Posterior cingulate gyrus (tissue), 11 donors: ENCODE measurements at regions not wholly inside any gene's neighbourhood (a gene's known extent, or its start where the extent isn't known, plus 50 kb on each side); places are given as distances from the start of the nearest gene placed in this dataset.
"Not testable (repeated sequence)": the region's sequence is repeated elsewhere in the genome, so short reads cannot be mapped to it uniquely, and the experiment has no call there.

Experiments used
- DNase-seq, 10 donors: peaks; one replicate each; pipeline versions ENCODE4 v3.0.0 to v3.0.0-alpha.2; 2020 to 2021; ENCODE audit warnings: mixed read lengths in 3 of 10
- intact Hi-C: fragments of 100-400 bp; cut with DNase I; formaldehyde crosslinking; loops from one replicate; pipeline ENCODE4 v1.15.1; 2023

DNA sequence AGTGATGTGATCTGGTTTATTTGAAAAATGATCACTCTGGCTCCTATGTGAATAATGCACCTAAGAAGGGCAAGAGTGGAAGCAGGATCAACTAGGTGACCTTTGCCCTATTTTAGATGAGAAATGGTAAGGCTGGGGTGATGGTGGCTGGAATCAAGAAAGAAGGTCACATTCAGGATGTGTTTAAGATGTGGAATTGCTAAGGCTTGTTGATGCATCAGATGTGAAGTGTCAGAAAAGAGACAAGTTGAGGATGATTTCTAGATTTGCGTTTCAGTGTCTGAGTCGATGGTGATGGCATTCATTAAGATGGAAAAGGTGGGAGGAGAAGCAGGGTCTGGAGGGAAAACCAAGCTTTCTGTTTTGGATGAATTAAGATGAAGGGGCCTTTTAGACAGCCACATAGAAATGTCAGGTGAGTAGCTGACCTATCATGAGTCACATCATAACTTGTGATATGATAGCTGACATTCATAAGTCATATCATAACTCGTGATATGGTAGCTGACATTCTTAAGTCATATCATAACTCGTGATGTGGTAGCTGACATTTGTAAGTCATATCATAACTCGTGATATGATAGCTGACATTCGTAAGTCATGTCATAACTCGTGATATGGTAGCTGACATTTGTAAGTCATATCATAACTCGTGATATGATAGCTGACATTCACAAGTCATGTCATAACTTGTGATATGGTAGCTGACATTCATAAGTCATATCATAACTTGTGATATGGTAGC is 101.2 kb upstream of the SEC11C start:
- DNase-seq: no peak
- intact Hi-C loops: no loop called here

DNA sequence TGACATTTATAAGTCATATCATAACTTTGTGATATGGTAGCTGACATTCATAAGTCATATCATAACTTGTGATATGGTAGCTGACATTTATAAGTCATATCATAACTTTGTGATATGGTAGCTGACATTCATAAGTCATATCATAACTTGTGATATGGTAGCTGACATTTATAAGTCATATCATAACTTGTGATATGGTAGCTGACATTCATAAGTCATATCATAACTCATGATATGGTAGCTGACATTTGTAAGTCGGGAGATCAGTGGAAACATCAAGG is 100.7 kb upstream of the SEC11C start:
- DNase-seq, intact Hi-C loops: not testable (repeated sequence)

DNA sequence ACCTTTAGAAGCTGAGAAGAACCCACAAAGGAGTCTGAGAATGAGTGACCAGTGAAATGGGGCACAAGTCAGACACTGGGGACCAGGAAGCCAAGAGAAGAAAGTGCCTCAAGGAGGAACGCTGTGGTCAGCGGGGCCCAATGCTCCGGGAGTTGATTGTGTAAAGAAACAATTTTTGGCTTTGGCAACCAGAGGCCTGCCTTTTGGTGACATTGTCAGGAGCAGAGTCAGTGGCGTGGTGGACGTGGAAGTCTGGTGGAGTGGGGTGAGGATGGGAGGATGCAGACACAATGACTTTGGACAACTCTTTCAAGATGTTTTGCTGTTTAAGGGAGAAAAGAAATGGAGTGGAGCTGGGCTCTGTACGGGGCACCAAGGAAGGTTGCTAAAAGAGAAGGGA is 100.2 kb upstream of the SEC11C start:
- DNase-seq: no peak
- intact Hi-C loops: no loop called here

DNA sequence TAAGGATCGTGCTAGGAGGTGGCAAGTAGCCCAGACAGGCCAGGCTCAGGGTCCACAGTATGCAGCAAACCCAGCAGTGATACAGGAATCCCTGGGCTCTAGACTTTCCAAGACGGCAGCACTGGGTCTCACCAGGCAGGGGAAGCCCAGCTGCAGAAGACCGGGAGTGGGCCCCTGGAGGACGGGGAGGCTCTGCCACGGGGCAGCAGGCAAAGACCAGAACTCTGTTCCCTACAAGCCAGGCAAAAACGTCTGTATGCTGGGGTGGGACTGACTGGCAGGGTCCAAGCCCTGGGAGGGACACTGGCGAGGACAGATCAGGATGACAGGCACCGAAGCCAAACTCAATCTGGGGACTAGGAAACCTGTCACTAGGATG is 98.9 kb upstream of the SEC11C start:
- DNase-seq: no peak
- intact Hi-C loops: no loop called here

DNA sequence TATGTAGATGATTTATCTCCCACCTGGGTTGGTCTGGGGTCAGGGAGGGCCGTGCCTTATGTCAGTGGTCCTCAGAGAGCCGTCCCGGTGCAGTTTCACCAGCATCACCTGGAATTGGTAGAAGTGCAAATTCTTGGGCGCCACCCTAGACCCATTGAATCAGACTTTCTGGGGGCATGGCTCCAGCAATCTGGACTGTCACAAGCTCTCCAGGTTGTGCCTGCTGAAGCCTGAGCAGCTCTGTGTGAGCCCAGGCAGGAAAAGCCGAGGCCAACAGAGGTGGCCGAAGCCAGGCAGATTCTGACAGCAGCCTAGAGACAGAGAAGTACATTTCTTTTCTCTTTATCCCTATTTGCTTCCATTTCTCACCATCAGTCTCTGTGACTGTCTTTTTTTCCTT is 98.4 kb upstream of the SEC11C start:
- intact Hi-C loops: no loop called here
- DNase-seq: no peak

DNA sequence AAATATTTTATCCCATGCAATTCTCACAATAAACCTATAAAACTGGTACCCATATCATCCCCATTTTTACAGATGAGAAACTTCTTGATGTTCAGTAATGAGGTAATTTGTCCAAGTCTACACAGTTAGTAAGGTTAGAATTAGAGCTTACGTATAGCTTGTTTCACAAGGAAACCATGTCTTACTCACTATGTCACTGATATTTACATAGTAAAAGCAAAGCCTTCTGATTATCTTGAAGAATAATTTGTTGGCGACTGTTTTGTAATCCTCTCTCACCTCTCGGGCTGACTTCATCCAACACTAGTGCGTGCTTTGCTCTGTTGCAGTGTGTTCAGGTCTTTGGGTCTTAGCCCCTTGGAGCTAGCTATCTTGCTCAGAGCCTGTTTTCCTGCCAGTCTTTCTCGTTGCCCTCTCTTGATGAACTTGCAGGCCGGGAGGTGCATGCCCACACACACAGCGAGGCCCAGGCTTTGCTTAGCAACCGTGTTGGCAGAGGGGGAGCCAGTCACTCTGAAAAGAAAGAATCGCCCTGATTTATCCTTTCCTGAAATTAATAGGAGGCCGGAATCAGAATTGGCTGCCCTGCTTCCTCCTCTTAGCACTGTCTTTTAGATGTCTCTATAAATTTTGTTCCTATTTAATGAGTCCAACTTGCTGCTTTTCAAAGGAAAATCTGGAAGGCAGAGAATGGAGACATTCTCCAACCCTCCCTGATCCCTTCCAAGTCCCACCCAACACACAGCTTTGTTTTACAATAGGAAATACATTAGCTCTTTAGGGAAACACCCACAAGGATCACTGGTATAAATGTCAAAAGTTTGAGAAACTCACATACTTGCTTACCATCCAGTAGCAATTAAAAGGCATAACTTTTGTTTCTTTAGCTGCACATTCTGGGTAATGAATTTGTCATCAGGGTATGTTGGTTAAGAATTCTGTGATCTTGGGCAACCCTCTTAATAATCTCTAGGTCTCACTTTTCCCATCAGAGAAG is 97.6 kb upstream of the SEC11C start:
- intact Hi-C loops: no loop called here
- peak in 8 of 10 donors; percentile 31 to 90 (median 49) for DNase-seq

DNA sequence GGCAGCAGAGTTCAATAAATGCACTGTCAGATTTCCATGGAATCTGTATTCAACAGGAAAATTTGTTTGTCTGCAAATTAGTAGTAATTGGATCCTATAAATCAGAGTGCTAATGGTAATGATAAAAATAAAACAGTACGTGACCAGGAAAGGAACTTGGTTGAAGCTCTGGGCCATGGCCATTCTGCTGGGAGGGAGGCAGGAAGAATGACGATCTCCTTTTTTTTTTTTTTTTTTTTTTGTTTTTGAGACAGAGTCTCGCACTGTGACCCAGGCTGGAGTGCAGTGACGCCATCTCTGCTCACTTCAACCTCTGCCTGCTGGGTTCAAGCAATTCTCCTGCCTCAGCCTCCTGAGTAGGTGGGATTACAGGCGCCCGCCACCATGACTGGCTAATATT is 94.8 kb upstream of the SEC11C start:
- DNase-seq: no peak
- intact Hi-C loops: no loop called here

DNA sequence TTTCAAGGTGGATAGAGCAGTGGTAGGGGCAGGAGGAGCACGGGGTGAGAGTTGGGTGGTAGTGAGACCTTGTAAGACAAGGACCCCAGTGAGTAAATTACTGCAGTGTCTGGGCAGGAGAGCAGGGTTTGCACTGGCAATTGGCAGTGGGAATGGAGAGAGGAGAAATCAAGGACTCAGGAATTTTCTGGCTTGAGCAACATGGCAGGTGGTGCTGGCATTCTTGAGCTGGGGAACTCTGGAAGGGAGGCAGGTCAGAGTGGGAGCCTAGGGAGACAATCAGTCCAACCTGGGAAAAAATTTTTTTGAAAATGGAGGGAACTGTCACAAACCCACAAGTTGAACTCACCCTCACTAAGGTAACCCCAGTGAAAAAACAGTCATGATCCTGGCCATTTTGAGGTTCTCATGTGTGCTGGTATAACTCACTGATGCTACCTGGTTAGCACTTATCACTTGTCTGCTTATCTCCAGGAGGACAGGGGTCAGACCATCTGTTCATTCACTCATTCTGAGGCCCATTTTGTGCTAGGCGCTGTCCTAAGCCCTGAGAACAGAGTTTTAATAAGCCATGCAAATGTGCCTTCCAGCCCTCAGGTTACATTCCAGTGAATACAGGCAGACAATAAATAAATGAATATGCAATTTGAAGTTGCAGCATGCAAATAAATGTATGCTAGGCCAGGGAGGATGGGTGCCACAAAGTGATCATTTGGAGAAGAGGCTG is 92.2 kb upstream of the SEC11C start:
- no peak for DNase-seq
- intact Hi-C loops: no loop called here

DNA sequence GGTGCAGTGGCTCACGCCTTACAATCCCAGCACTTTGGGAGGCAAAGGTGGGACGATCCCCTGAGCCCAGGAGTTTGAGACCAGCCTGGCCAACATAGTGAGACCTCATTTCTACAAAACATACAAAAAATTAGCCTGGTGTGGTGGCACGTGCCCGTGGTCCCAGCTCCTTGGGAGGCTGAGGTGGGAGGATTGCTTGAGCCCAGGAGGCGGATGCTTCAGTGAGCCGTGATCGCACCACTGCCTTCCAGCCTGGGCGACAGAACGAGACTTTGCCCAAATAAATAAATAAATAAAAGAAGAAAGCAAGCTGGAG is 91.7 kb upstream of the SEC11C start:
- no peak for DNase-seq
- intact Hi-C loops: no loop called here

DNA sequence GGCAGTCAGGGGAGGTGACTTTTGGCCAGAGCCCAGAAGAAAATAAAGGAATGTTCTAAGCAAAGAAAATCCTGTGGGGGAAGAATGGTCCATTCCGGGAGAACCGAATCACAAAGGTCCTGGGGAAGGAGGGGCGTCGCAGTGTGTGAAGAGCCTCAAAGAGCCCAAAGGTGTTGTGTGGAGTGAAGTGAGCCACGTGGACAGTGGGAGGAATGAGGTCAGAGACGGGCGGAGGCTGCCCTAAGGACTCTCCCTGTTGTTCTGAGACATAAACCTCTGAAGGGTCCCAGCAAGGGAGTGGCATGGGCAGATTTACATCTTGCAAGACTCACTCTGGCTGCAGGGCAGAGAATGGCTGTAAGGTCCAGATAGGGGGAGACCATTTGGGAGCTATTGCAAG is 91.3 kb upstream of the SEC11C start:
- intact Hi-C loops: no loop called here
- DNase-seq: no peak

DNA sequence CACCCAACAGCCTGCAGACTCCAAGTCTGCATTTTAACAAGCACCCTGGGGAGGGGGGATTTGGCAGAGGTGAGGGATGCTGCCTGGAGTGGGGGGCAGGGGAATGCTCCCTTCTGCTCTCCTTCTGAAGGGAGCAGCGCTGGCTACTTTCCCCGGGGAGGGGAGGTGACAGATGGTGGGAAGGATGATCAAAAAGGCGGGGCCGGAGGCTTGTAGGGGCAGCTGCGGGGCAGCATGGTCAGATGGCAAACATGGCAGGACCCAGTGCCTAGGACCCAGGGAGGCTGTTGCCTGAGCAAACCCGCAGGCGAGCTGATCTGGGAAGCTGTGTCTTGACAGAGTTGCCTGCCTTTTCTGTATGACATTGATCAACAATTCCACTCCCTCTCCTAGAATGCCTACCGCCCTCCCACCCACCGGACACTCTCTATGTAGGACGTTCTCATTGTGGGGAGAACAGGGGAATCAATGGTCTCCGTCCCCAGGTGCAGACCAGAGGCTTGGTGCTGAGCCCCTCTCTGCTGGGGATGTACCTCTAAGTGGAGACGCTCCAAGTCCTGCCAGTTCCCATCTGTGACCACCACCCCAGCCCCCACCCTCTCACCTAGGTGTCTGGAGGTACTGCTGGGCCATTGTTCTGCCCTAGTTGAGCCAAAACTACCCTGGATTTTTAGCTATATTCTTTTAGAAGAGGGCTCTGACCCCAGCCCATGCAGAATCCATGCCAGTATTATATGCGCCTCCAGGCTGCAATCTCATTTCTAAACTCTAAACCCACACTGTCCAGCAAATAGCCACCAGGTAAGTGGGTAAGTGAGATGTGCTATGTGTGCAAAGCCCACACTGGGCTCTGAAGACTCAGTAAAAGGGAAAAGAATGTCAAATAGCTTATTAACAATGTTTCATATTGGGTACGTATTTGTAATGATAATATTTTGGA is 89.7 kb upstream of the SEC11C start:
- intact Hi-C loops: no loop called here
- DNase-seq: no peak

DNA sequence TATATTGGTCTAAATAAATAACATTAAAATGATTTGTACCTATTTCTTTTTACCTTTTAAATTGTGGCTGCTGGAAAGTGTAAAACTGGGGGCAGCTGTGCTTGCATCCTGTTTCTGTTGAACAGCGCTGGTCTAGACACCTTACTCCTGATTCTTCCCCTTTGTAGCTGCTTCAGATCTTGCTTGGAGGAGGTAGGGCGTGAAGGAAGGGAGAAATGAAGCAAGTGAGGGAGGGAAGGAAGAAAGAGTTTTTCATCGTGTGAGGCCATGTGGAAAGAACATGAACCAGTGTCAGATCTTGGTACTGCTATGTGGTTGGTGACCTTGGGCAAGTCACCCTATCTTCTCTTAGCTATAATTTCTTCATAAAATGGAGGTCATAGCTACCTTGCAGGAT is 89.0 kb upstream of the SEC11C start:
- DNase-seq: no peak
- intact Hi-C loops: no loop called here

DNA sequence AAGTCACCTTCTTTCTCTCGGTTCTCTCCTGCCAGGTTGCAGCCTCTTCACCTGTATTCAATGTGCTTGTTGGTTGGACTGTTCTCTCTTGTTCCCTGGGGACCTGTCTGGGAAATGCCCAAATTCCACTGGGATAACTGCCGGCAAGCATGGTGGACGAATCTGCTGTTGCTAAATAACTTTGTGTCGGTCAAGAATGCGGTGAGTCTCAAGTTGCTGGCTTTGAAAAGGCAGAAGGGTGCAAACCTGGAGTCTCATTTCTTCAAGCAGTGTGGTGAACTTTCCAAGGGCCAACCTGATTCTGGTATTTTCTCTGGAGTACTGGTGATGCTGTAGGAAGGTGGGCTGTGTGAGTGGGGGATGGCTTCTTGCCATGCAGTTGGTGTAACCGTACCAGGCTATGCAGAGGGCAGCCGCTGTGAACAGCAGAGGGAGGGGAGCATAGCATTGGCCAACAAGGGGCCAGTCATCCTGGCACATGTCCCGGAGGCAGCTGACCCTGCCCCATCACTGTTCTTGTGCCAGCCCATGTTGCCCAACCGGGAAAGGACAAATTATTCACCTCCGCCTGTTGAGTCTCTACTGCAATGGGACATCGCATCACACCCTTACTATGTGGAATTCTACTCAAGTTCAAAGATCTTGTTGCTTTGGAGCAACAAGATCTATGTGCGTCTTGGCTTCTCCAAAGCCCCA is 88.1 kb upstream of the SEC11C start:
- intact Hi-C loops: no loop called here

DNA sequence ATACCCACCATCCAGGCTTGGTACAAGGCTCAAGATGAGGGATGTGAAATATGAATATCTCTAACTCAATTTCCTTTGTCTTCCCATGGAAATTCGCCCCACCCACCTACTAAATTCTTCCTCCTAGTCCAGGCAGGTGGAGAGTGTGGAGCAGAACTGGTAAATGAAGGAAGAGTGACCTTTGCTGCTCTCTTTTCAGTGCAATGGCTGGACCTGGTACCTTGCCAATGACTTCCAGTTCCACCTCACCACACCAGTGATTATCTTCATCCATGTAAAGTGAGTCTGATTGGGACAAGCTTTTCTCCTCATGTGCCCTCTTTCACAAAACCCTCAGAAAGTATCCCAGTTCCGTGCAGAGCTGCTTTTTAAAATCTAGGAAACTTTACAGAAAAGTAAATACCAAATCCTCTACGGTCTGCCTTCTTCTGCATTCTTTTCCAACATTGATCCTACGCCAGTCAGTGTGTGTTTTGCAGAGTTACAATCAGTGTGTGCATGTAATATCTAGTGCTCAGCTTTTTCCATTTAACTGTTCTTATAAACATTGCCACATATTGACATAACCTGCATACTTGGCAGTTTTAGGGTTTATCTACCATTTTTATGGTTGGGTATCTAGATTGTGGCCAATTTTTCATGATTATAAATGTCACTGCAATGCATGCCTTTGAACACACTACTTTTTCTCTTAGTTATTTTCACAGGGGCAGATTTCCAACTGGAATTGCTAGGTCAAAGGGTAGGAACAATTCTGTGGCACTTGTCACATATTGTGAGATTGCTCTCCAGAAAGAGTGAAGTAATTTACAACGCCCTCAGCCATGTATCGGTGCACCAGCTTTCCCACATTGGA is 86.5 kb upstream of the SEC11C start:
- intact Hi-C loops: no loop called here

More for the DNA sequence above, 88.1 kb upstream of the SEC11C start:
- DNase-seq: peak in 1 of 10 donors; percentile 22

DNA sequence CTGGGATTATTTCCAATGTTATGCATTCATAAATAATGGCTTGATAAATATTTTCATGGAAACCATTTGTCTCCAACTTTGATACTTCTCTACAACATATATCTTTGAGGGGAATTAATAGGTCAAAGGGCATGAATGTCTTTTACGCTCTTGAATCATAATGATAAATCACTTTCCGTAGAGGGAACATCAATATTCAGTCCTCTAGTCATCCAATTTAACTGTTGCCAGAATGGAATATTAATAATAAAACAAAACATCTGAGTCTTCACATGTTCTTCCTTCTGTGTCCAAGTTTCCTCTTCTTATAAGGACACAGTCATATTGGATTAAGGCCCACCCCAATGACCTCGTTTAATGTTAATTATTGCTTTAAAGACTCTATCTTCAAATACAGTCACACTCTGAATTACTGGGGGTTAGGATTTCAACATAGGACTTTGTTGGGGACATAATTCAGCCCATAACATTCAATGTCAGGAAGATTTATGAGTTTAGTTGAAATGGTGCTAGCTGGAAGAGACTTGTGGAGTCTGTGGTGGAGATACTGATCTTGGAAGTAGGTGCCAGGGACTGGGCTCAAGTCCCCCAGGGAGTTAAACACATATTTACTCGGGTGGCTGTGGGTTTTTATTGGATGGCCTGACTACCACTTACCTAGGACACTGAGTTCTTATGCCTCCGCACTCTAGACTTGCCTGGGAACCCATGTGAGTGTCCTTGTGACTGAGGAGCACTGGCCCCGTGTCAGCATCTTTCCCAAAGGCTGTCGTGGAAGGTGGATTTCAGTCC is 85.0 kb upstream of the SEC11C start:
- DNase-seq: no peak
- intact Hi-C loops: loop anchor here (5.0 kb wide), 1 partner anchor 192 kb away; the partner anchor contains the start of gene ZNF532

More for the DNA sequence above, 86.5 kb upstream of the SEC11C start:
- DNase-seq: no peak

DNA sequence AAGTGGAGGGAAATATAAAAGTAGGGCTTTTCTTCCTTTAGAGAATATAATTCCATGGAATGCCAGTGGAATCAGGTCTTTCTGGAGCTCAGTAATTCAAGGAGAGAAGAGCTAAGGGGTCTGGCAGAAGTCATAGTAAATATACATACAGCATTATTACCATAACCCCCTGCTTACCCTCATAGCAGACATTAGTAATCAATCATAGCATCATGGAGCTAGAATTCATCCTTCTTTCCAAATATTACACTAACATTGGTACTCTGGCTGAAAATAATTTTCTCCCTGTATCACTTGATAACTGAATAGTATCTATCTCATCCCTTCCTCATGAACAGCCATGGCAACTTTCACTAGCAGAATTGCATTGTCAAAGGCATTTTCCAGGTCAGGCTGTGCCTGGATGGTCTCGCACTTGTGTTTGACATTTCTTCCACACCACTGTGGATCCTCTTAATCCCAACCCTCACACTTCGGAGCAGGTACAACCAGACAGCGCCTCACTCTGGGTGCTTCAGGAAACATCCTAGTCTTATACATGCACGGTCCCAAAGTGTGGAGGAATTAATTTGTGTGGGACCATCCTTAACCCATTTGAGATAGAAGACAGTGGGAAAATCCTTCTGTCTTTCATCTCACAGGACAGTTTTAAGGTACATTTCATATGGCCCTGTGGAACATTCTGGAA is 84.2 kb upstream of the SEC11C start:
- DNase-seq: no peak
- intact Hi-C loops: loop anchor here (5.0 kb wide), 1 partner anchor 193 kb away; the partner anchor contains the start of gene ZNF532
